ENCODE measurements at regions not wholly inside any gene's neighbourhood (a gene's known extent, or its start where the extent isn't known, plus 50 kb on each side); places are given as distances from the start of the nearest gene placed in this dataset.

DNA sequence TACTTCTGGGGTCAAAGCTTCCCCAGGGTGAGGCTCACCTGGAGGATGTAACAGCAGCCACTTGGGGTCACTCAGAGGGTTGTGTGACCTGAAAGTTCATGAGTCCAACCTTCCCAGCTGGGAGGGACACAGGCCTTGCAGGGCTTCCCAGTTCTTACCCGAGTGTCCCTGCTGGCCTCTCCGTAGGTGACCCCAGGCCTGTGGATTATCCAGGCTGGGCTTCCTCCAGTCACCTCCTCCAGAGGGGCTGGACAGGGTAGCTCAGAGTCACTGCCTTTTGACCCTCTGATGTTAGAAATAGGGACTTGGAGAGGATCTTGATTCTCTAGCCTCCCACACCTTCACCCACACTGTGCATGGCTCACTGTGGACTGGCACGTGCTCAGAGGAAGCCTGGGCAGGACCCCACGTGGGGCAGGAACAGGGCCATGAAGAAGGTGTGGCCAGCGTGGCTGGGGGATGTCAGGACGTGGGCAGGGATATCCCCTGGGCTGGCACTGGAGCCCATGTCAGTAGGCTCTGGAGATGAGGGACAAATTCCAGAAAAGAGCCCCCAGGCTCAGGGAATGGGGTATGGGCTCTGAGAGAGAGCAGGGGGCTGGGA is 131.8 kb downstream of the ACTL8 start:
- ChIA-PET CTCF (no interaction called here), POLR2A (no interaction called here)
- Histone ChIP-seq H3K27me3 (ENCODE audit: insufficient read depth) (no peaks in the 10 kb centered on the region; the same call in 1 of the 2 replicates), H3K4me2 (no peak overlapping the region), H3K4me1 (ENCODE audit: control insufficient read depth in 1 of 2, insufficient read depth in 2 of 2, low read depth in 1 of 2, low read length in 1 of 2) (peaks cover 0 to 4% of the 10 kb centered on the region in 2 experiments; a peak in 1 of 4 replicates), H3K79me2 (ENCODE audit: insufficient read depth) (no peaks in the 10 kb centered on the region), H3K4me3 (ENCODE audit: low read depth in 2 of 2, low read length in 1 of 2) (no peak overlapping the region), H3F3A (replicated peaks; ENCODE audit: insufficient read depth) (no peaks in the 10 kb centered on the region), H3K36me3 (replicated peaks in 1 of 2; ENCODE audit: control insufficient read depth in 1 of 2, insufficient read depth in 2 of 2, low read length in 1 of 2) (no peaks in the 10 kb centered on the region), H3K9me3 (no peaks in the 10 kb centered on the region), H2AFZ (ENCODE audit: low read depth) (no peak overlapping the region), H4K20me1 (ENCODE audit: insufficient read depth) (no peaks in the 10 kb centered on the region), H3K9me2 (no peaks in the 10 kb centered on the region), H3K9ac (no peak overlapping the region), H3K27ac (ENCODE audit: low read depth in 2 of 2, low read length in 1 of 2) (no peak overlapping the region)
- WGBS (ENCODE audit: low lambda C conversion rate): 47% methylated on average over 6 of the region's 6 CpGs
- TF ChIP-seq, protein P1, sequence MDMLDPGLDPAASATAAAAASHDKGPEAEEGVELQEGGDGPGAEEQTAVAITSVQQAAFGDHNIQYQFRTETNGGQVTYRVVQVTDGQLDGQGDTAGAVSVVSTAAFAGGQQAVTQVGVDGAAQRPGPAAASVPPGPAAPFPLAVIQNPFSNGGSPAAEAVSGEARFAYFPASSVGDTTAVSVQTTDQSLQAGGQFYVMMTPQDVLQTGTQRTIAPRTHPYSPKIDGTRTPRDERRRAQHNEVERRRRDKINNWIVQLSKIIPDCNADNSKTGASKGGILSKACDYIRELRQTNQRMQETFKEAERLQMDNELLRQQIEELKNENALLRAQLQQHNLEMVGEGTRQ (IDR thresholded peaks at IDR 0.05; ENCODE audit: borderline replicate concordance, low read depth, low read length): no peak
- TF ChIP-seq, protein P2, sequence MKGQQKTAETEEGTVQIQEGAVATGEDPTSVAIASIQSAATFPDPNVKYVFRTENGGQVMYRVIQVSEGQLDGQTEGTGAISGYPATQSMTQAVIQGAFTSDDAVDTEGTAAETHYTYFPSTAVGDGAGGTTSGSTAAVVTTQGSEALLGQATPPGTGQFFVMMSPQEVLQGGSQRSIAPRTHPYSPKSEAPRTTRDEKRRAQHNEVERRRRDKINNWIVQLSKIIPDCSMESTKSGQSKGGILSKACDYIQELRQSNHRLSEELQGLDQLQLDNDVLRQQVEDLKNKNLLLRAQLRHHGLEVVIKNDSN (IDR thresholded peaks at IDR 0.05; ENCODE audit: borderline replicate concordance, low read depth): no peak
- TF ChIP-seq NRF1 (IDR thresholded peaks at IDR 0.05; ENCODE audit: low read depth, low read length) (no peak), ELF1 (IDR thresholded peaks at IDR 0.05) (no peak), CHD2 (IDR thresholded peaks at IDR 0.05; ENCODE audit: low read length, partially characterized antibody) (no peak), RAD21 (IDR thresholded peaks at IDR 0.05; ENCODE audit: low read length) (no peak), TCF12 (IDR thresholded peaks at IDR 0.05) (no peak), MXI1 (IDR thresholded peaks at IDR 0.05; ENCODE audit: low read depth, low read length) (no peak), FOSL2 (IDR thresholded peaks at IDR 0.05; ENCODE audit: borderline replicate concordance, low read depth) (no peak), RCOR1 (IDR thresholded peaks at IDR 0.05; ENCODE audit: low read length) (no peak), JUND (IDR thresholded peaks at IDR 0.05) (no peak), EP300 (IDR thresholded peaks at IDR 0.05; ENCODE audit: borderline replicate concordance in 1 of 2, low read depth in 1 of 2, low read length in 1 of 2) (no peak), POLR2AphosphoS5 (IDR thresholded peaks at IDR 0.05; ENCODE audit: low read depth, low read length) (no peak), RXRA (IDR thresholded peaks at IDR 0.05; ENCODE audit: borderline replicate concordance, low read depth) (no peak)
- TF ChIP-seq, protein P3, sequence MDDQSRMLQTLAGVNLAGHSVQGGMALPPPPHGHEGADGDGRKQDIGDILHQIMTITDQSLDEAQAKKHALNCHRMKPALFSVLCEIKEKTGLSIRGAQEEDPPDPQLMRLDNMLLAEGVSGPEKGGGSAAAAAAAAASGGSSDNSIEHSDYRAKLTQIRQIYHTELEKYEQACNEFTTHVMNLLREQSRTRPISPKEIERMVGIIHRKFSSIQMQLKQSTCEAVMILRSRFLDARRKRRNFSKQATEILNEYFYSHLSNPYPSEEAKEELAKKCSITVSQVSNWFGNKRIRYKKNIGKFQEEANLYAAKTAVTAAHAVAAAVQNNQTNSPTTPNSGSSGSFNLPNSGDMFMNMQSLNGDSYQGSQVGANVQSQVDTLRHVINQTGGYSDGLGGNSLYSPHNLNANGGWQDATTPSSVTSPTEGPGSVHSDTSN (IDR thresholded peaks at IDR 0.05): no peak
- TF ChIP-seq, protein P4, sequence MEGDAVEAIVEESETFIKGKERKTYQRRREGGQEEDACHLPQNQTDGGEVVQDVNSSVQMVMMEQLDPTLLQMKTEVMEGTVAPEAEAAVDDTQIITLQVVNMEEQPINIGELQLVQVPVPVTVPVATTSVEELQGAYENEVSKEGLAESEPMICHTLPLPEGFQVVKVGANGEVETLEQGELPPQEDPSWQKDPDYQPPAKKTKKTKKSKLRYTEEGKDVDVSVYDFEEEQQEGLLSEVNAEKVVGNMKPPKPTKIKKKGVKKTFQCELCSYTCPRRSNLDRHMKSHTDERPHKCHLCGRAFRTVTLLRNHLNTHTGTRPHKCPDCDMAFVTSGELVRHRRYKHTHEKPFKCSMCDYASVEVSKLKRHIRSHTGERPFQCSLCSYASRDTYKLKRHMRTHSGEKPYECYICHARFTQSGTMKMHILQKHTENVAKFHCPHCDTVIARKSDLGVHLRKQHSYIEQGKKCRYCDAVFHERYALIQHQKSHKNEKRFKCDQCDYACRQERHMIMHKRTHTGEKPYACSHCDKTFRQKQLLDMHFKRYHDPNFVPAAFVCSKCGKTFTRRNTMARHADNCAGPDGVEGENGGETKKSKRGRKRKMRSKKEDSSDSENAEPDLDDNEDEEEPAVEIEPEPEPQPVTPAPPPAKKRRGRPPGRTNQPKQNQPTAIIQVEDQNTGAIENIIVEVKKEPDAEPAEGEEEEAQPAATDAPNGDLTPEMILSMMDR (IDR thresholded peaks at IDR 0.05): no peak
- no peak for DNase-seq
